CD4-positive, alpha-beta T cell treated with Interferon gamma for 1 hour (primary cell): ENCODE measurements at regions not wholly inside any gene's neighbourhood (a gene's known extent, or its start where the extent isn't known, plus 50 kb on each side); places are given as distances from the start of the nearest gene placed in this dataset.

Source experiments
- DNase-seq: peaks from one replicate; pipeline ENCODE4 v3.0.0-alpha.2; 2020

DNA sequence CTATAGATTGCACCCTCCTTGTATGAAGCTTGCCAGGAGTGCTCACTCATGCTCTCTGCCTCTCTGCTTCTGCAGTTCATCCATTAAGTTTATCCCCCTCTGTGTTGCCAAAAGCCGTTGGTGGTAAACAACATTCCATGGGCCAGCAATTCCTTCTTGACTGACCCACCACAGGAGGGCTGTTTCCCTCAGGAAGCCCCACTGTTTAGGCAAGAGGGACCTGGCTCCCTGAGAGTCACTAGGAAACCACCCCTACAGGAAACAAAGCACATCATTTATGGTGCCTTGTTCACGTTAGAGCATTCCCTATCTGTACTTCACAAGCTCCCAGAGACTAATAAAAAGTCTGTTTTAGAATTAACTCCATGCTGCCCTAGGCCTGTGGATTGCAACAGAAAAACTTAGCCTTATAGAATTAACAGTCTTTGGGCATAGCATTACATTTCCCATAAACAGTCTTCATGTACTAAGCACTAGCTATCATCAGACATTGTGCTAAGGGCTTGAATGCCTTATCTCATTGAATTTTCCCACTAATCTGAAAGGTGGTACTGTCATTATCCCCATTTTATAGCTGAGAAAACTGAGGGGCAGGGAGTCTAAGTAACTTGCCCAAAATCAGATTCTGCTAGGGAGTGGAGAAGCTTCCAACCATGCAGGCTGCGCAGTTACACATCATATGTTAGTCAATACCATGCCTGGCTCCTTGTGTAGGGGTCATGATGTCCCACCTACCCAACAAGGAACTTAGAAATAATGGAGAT, 149.9 kb downstream of the SHQ1 start:
- DNase-seq: no peak

DNA sequence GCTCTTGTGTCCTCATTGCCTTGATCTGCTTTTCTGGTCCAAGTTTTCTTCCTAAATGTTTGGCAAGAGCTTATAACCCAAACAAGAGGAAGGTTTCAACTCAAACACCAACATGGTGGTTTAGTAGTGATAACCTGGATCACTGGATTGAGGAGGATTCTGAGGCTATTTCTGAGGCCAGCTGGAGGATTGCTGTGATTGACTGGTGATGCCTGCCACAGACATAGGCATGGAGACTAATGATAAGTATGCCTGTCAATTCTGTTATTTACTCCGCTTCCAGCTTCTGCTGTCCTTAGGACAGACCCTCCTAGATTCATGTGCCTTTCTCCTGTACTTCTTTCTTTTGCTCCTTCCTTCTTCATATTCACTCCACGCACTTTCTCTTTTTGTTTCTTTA, 150.5 kb downstream of the SHQ1 start:
- DNase-seq: no peak

DNA sequence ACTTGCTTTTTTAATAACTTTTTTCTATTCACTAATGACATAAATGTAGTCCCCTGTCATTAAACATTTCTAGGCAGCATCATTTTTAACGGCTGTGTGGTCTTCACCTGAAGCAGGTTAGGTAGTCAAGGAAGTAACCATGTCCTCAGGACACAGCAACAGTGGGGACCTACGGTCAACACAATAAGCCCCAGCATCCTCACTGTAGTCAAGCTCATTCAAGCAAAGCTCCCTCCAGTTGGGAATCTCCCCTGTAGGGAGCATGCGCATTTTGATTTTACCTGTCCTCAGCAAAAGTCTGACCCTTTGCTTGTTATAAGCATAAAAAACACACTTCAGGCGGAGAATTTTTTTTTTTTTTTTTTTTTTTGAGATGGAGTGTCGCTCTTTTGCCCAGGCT, 151.4 kb downstream of the SHQ1 start:
- DNase-seq: no peak

DNA sequence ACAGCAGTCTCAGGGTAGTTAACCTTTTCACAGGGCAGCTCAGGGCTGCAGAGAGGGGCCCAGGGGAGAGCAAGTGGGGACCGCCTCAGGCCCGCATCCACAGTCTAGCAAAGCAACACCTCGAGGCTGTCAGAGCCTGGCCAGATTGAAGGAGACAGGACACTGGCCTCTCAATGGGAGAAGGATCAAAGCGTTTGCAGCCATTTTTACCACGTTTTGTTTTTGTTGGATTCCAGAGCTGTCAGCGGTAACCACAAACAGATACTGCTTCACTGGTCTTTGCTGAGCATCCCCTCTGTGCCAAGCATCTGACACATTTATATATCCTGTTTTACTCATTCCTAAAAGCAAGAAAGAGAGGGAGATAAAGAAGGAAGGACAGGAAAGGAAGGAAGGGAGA, 153.8 kb downstream of the SHQ1 start:
- no peak for DNase-seq

DNA sequence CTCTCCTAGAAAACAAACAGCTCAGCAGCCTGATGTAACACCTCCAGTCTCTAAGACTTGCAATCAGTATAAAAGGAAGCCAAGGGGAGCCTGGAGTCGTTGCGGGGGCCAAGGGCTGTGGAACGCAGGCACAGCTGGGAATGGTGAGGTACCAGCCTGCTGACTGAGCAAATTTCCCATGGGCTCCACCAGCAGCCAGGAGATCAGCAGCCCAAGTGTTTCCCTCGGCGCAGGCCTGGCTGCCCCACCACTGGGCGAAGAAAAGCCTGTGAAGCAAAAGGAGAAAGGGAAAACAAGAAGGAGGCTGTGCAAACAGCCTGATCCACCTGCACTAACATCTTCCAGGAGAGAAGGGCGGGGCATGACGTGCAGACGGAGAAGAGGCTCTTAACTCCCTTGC, 155.3 kb downstream of the SHQ1 start:
- DNase-seq: no peak

DNA sequence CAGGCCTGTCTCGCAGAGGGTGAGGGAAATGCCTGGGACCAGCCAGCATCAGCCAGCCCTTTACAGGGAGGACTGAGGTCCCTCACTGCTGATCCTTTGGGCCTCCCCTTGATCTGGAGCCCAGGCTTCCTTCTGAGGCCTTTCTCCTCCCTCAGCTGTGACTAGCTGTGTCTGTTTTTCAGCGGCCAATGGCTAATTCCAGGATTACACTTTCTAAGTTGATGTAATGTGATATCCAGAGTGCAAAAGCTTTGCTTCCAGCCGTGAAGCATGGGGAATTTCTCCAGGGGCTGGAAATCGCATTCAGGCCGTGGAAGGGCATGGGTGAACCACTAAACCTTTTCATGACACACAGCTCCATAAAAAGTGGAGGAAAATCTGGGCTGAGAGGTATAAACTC, 157.6 kb downstream of the SHQ1 start:
- DNase-seq: no peak

DNA sequence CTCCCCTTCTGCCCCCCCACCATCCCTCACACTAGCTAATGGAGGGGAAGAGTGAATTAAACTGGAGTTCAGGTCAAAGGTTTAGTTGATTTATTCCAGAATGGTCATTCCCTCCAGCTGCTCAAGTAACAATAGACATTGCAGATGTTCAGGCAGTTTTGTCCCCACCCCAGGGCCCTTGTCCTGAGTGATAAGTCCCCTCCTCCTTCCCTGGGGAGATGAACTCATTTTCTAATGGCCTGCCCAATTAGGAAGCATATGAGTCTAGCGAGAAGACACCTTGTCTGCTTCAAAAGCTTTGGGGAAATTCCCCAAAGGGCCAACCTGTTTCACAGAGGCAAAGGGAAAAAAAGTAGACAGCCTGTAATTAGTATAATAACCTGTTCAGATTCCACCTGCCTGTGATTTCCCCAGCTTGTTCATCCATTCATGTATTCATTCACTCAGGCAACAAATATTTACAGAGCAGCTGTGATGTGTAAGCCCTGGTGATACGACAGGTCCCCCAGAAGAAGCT, 165.3 kb downstream of the SHQ1 start:
- no peak for DNase-seq

DNA sequence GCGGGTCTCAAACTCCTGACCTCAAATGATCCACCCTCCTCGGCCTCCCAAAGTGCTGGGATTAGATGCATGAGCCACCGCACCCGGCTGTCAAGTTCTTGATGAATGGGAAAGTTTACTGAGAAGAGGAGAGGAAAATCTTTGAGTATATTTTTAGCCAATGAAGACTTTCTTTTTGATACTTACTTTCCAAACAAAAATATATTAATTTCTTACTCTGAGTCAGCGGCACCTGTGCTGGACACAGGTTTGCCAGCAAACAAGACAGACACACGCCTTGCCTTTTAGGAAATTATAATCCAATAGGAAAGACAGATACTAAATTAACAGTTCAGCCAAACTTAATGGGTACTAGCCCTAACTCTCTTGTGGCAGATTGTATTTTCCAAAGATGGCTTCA, 166.6 kb downstream of the SHQ1 start:
- no peak for DNase-seq

DNA sequence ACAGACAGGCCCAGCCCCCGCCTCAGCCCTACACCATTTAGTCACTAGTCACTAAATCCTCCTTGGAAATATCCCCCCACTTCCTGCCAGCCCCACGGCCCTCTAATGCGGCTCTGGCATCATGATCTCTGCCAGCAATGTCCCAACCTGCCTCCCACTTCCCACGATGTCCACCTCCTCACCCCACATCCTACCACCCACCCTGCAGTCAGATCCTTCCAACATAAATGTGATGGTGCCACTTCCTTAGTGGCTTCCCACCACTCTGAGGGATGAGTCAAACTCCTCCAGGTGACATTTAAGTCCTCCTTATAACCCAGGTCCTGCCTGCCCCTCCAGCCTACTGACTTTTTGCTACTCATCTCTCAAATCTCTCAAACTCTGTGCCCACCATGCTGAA, 167.5 kb downstream of the SHQ1 start:
- no peak for DNase-seq

DNA sequence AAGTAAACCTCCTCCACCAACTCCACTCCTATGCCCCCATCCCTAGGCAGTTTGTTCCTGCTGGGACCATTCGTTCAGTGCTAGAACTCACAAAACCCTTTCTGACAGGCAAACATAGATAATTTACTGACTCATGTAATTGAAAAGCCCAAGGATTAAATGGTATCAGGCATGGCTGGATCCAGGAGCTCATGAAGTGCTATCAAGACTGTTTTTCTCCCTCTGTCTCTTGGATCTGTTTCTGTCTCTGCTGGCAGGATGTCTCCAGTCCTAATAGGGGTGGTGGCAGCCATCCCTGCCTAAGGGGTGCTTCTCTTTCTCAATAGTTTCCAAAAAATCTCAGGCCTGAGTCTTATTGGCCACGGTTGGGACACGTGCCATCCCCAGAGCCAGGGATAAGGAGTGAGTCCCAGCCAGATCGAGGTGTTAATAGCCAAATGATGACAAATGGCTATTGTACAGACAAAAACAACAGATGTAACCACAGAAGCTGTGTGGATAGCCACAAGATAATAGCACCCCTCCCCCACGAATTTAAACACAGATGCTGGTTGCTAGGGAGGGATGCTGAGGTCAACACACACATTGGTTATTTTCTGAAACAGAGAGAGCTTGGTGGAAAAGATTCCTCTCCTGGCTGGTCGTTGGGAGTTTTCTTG, 168.6 kb downstream of the SHQ1 start:
- DNase-seq: no peak

DNA sequence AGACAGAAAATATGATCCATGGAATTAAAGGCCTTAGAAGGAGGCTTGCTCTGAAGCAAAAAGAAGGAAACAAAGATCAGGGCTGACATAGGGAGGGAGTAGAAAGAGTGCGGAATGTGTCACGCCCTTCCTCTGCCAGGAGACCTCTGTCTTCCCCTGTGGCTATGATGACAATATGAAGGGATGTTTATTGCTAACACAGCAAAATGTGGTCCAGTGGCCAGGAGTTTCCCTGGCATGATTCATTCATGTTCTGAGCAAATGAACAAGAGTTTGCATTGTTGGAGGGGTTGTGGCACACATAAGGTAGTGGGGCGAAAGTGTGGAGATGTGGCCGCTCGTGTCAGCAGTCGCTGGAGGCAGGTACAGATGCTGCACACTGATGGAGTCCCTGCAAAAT, 169.4 kb downstream of the SHQ1 start:
- DNase-seq: no peak

DNA sequence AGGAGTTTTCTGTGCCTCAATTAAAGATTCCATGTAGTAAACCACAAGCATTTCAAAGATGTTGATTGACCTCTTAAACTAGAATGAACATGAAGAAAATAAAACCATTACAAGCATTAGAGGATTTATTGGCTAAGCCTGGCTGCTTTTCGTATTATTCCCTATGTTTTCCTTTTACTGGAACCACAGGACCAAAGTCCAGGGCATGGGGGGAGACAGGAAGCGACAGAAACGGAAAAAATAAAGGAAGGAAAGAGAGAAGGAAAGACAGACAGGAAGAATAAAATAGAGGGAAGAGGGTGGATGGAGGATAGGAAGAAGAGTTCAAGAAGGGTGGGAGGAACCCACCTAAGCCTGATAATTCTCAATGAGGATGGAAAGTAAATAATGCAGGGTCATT, 169.9 kb downstream of the SHQ1 start:
- DNase-seq: no peak

DNA sequence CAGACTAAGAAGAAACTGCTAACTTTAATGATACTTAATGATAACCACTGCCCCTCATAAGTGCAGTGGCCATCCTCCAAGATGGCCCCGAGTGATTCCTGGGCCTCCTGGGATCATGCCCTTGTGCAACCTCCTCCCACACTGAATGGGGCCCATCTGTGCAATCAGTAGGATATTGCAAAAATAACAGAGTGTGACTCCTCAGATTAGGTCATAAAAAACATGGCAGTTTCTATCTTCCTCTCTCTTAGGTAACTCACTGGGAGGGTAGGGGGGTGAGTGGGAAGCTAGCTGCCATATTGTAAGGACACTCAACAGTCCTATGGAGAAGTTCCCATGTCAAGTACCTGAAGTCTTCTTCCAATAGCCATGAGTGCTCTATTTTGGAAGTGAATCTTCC, 173.0 kb downstream of the SHQ1 start:
- no peak for DNase-seq

DNA sequence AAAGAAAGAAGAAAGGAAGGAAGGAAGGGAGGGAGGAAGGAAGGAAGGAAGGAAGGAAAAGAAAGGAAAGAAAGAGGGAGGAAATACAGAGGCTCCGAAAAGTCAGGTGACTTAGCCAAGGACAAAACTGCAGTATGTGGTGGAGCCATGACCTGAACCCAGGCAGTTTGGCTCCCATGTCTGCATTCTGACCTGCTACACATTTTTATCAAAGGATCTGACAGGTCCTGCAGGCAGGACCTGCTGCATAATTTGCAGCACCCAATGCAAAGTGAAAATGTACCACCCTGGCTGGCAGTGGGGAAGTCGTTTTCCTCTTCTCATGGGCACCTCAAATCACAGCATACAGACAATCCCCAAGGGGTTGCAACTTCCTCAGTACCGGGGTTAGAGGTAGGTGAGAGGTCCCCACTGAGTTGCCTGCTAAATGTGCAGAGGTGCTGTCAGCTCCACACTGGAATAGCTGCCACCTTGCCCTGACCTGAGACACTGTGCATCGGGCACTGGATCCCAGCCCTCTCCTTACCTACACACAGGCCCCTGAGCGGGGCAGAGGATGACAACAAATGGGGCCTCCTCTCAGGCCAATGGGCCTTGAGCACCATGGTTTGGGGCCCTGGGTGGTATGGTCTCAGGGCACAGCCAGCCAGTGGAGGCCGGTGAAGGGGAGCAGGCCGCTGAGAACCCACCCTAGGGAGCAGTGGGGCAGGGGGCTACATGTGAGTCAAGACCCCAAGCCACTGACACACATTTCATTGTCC, 175.1 kb downstream of the SHQ1 start:
- DNase-seq: peak; percentile 14

DNA sequence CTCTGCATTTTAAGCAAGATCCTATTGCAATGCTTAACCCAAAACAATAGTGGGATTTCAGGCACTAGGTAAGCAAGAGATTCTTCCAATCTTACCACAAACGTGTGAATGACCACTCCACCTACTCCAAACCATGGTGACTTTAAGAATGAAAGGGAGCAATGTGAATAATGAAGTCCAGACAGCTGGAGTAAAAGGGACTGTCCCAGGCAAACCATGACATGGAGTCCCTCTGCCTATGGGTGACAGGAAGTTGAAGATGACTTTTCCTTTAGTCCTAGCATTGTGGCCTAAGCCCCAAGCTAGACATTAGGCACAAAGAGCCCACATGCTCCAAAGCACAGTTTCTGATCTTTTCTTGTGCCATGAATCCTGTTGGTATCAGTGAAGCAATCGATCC, 179.0 kb downstream of the SHQ1 start:
- DNase-seq: no peak

DNA sequence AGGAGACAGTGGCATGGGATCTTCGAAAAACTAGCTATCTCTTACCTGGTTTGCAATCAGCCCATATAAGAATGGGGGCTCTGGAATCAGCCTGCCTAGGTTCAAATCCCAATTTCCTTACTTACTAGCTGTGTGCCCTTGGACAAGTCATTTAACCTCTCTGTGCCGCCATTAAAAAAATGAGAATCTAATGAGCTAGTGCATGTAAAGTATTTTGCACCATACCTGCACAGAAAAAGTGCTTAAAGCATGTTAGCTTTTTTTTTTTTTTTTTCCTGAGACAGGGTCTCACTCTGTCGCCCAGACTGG, 181.8 kb downstream of the SHQ1 start:
- DNase-seq: no peak

DNA sequence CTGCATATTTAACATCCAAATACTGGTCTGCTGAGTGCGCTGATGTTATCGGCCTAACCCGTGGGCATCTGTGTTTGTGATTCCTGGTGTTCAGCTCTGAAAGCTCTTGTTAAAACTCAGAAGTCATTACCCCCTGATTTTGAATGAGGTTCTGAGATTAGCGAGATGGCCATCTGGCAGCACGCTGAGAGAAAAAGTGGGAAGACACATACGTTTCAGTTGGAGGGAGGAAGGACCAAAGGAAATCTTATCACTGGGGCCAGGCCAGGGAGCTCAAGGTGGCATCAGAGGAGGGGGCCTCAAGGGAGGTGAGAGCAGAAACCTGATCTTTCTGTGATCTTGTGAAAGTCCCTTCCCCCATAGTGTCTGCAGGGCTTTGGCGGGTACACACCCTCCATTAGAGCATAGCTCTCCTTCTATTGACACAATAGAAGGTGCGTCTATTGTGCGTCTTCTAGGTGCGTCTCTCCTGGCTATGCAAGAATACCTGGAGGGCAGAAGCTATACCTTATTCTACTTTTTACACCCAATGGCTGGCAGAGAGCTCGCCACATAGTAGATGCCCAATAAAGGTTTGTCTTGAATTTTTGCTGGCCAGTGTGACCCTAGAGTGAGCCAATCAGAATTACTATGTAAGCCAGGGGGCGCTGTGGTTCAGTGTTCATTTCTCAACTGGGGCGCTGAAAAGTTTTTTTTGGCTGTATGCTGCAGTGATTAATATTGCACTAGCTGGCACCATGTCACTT, 182.4 kb downstream of the SHQ1 start:
- DNase-seq: peak; percentile 20

DNA sequence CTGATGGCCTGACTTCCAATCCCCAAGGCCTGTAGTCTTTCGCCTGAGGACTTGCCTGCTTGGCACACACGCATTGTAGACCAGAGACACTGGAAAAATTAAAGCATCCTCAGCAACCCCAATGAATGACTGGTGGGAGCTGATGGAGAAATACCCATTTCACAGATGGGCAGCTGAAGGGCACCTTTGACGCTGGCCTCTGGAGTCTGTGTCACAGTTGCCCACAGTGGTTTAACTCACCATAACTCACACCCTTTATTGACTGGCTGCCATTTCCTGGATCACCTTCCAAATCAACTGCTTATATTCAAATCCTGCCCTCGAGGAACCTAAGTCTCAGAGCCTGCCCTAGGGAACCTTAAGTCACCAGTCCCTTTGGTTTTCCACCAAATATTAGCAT, 183.1 kb downstream of the SHQ1 start:
- DNase-seq: no peak

DNA sequence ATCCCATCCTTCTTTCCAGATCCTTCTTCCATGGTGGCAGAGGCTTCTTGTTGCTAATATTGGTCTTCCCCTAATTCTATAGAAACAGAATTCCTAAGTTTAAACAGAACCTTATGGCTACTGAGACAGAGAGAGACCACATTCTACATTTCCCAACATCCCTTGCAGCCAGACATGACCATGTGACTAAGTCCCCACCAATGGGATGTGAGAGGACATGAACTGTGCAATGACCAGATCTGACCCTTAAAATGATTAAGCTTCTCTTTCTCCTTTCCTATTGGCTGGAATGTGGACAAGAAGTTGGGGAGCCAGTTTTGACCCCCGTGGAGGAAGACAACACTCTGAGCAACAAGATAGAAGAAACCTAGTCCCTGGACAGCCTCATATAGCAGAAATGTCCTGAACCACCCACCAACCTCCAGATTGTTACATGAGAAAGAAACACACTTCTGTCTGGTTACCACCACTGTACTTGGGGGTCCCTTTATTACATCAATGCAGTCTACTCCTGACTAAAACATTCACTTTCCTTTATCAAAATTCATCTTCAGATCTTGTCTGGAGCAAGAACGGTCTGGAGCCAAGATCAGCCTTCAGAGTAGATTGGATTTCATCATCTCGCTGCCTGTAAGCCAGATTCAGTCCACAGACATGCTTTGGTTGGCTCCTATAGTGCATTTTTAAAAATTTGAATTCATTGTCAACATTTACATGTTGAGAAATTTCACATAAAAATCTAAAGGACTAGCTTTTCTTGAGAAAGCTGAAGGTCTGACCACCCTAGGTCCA, 183.9 kb downstream of the SHQ1 start:
- DNase-seq: no peak

DNA sequence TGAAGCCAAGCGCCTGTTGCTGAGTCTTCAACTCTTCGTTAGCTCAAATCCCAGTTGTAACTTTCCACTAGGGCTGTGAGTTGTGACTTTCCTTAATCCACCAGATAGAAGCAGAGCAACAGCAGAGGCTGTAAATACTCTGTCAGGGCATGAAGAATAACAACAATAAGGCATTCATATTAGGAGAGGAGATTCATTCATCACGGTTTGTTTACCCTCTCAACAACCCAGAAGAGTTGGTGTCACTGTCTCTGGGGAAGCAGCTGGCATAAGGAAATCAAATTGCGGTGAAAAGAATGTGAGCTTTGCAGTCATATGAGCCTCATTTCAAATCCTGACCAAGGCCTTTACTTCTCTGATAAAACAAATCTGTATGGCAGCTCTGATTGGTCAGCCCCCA, 184.8 kb downstream of the SHQ1 start:
- no peak for DNase-seq

DNA sequence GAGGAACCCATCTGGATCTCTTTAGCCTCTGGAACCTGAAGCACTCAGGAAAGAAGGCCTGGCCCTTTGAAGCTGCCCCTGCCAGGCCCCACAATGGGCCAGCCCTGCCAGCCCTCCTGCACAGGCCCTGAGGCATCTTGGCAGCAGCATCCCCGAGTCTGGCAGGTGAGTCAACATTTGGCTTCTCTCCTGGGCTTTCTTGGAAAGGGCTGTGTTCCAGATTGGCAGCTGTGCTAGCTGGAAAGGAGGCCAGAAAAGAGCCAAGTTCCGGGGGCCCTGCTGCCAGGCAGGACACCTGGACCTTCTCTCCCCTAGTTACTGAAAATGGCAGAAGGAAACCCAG, 187.2 kb downstream of the SHQ1 start:
- no peak for DNase-seq

DNA sequence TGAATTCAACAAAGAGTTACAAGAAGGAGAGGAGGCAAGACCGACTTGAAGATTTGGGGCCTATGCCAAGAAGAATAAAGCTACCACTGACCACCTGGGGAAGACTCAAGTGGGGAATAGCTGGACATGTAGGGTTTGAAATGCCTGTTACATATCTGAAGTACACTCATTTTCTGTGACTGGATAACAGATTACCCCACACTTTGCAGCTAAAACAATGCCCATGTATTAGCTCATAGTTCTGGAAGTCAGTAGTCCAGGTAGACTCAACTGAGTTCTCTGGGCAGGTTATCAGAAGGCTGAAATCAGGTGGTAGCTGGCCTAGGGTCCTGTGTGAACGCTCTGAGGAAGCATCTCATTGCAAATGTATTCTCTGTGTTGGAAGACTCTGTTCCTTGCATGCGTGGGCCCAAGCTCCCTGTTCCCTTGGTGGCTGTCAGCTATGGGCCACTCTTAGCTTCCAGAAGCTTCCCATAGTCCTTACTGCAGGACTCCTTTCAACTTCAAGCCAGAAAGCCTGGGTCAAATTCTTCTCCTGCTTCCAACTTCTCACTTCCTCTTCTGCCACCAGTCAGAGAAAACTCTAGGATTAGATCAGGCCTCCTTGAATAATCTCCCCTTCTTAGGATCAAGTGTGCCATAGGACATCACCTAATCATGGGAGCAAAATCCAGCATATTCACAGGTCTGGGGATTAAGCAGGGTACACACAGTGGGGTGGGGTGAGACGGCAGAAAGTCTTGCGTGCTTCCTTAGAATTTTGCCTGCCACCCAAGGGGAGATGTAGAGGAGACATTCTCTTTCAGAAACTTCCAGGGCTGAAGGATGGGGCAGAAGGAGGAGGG, 187.8 kb downstream of the SHQ1 start:
- DNase-seq: no peak
